Astrocyte (in vitro differentiated cells and primary cell): ENCODE measurements at regions not wholly inside any gene's neighbourhood (a gene's known extent, or its start where the extent isn't known, plus 50 kb on each side); places are given as distances from the start of the nearest gene placed in this dataset.

Experiments
- DNase-seq: peaks from one replicate; pipeline ENCODE4 v3.0.0-alpha.2; 2010; ENCODE audit warnings: low read depth
- FAIRE-seq: peaks from 2 replicates; lab custom pipeline; 2011; peaks lifted over from hg19 to GRCh38; lab: Jason Lieb, UNC
- H2AFZ ChIP-seq: 2 replicates; pipeline ENCODE4 v1.6.0; 2012; ENCODE audit warnings: low read depth, low read length, inconsistent platforms
- H3K27ac ChIP-seq: 2 replicates; pipeline ENCODE4 v1.5.1; 2011; ENCODE audit warnings: low read depth, low read length, inconsistent platforms
- H3K27me3 ChIP-seq: 2 replicates; pipeline ENCODE4 v1.6.0; 2011; ENCODE audit warnings: low read length, inconsistent platforms; ENCODE audit not compliant: insufficient read depth
- H3K36me3 ChIP-seq: 2 replicates; pipeline ENCODE4 v1.5.1; 2011; ENCODE audit warnings: low read length, inconsistent platforms; ENCODE audit not compliant: insufficient read depth
- H3K4me1 ChIP-seq: 2 replicates; pipeline ENCODE4 v1.5.1; 2011; ENCODE audit warnings: low read length, inconsistent platforms; ENCODE audit not compliant: insufficient read depth
- H3K4me2 ChIP-seq: 2 replicates; pipeline ENCODE4 v1.6.0; 2012; ENCODE audit warnings: low read length, inconsistent platforms
- H3K4me3 ChIP-seq: 2 replicates; pipeline ENCODE4 v1.5.1; 2011; ENCODE audit warnings: low read depth, mild to moderate bottlenecking, low read length, inconsistent platforms; ENCODE audit not compliant: insufficient read depth
- H3K79me2 ChIP-seq: 2 replicates; pipeline ENCODE4 v1.6.0; 2012; ENCODE audit warnings: mild to moderate bottlenecking, low read length, inconsistent platforms; ENCODE audit not compliant: insufficient read depth
- H3K9ac ChIP-seq: 2 replicates; pipeline ENCODE4 v1.6.0; 2012; ENCODE audit warnings: mild to moderate bottlenecking, low read length, inconsistent platforms
- H3K9me3 ChIP-seq: 2 replicates; pipeline ENCODE4 v1.5.1; 2012; ENCODE audit warnings: low read depth, mild to moderate bottlenecking, low read length, inconsistent platforms; ENCODE audit not compliant: insufficient read depth
- H4K20me1 ChIP-seq: 2 replicates; pipeline ENCODE4 v1.6.0; 2012; ENCODE audit warnings: low read length, inconsistent platforms; ENCODE audit not compliant: insufficient read depth
- H3K27ac Mint-ChIP-seq: one replicate; pipeline ENCODE4 v1.8.0; 2021; ENCODE audit warnings: mild to moderate bottlenecking, mixed read lengths; ENCODE audit not compliant: unreplicated experiment
- H3K27me3 Mint-ChIP-seq: one replicate; pipeline ENCODE4 v1.8.0; 2021; ENCODE audit warnings: low read depth, mixed read lengths; ENCODE audit not compliant: unreplicated experiment
- H3K36me3 Mint-ChIP-seq: one replicate; pipeline ENCODE4 v1.8.0; 2021; ENCODE audit warnings: low read depth, mixed read lengths; ENCODE audit not compliant: unreplicated experiment
- H3K4me1 Mint-ChIP-seq: one replicate; pipeline ENCODE4 v1.8.0; 2021; ENCODE audit warnings: low read depth, mixed read lengths; ENCODE audit not compliant: unreplicated experiment
- H3K4me3 Mint-ChIP-seq: one replicate; pipeline ENCODE4 v1.8.0; 2021; ENCODE audit warnings: mild to moderate bottlenecking, moderate library complexity, mixed read lengths; ENCODE audit not compliant: unreplicated experiment
- H3K9me3 Mint-ChIP-seq: one replicate; pipeline ENCODE4 v1.8.0; 2021; ENCODE audit warnings: mild to moderate bottlenecking, mixed read lengths; ENCODE audit not compliant: unreplicated experiment
- EZH2 ChIP-seq: IDR thresholded peaks from 2 replicates; pipeline ENCODE4 v1.6.1; 2012; ENCODE audit warnings: mild to moderate bottlenecking, low read length, inconsistent platforms; ENCODE audit not compliant: insufficient read depth
- TF ChIP-seq, protein P1 (sequence below): IDR thresholded peaks from 2 replicates; pipeline ENCODE4 v1.5.1; 2011; ENCODE audit warnings: low read depth, mild to moderate bottlenecking, inconsistent platforms, low read length, moderate library complexity; ENCODE audit not compliant: insufficient read depth

- Histone ChIP-seq H3K36me3 (no peaks in the 10 kb centered on the region), H3K79me2 (no peaks in the 10 kb centered on the region), H3K4me2 (no peak overlapping the region), H4K20me1 (no peaks in the 10 kb centered on the region), H3K9ac (no peak overlapping the region), H3K4me1 (no peaks in the 10 kb centered on the region), H3K4me3 (no peak overlapping the region), H3K9me3 (no peaks in the 10 kb centered on the region), H3K27me3 (no peaks in the 10 kb centered on the region), H2AFZ (no peak overlapping the region), H3K27ac (no peak overlapping the region)
- no peak for DNase-seq
- peaks cover 33% of the 10 kb centered on the region for H3K27me3 Mint-ChIP-seq
- H3K9me3 Mint-ChIP-seq, result peaks cover 2% of the 10 kb centered on the region
- TF ChIP-seq, protein P1, sequence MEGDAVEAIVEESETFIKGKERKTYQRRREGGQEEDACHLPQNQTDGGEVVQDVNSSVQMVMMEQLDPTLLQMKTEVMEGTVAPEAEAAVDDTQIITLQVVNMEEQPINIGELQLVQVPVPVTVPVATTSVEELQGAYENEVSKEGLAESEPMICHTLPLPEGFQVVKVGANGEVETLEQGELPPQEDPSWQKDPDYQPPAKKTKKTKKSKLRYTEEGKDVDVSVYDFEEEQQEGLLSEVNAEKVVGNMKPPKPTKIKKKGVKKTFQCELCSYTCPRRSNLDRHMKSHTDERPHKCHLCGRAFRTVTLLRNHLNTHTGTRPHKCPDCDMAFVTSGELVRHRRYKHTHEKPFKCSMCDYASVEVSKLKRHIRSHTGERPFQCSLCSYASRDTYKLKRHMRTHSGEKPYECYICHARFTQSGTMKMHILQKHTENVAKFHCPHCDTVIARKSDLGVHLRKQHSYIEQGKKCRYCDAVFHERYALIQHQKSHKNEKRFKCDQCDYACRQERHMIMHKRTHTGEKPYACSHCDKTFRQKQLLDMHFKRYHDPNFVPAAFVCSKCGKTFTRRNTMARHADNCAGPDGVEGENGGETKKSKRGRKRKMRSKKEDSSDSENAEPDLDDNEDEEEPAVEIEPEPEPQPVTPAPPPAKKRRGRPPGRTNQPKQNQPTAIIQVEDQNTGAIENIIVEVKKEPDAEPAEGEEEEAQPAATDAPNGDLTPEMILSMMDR, result no peak
- TF ChIP-seq EZH2, result no peak
- peaks cover 2% of the 10 kb centered on the region for H3K36me3 Mint-ChIP-seq
- FAIRE-seq, result no peak
- no peak overlapping the region for H3K4me3 Mint-ChIP-seq
- H3K4me1 Mint-ChIP-seq, result no peaks in the 10 kb centered on the region
- H3K27ac Mint-ChIP-seq, result no peak overlapping the region
These were observed 259.3 kb upstream of the GATB start for GRCh38 chr4:152020073-152020472.

DNA sequence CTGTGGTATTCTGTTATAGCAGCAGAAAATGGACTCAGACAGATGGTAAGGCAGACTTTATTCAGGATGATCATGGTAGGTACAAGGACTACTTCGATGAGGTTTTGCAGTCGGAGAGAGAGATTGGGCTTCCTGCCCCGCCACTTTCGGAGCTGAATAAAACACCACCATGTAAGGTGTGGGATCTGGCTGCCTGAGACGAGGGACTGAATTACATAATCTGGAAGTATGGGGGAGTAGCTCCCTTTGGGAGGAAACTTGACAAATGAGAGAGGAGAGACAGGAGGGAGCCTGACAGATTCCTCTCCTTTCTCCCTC lies 255.5 kb upstream of the GATB start:
- no peak overlapping the region for H3K4me3 Mint-ChIP-seq
- Histone ChIP-seq H3K27me3 (no peaks in the 10 kb centered on the region), H3K4me1 (no peaks in the 10 kb centered on the region), H3K36me3 (no peaks in the 10 kb centered on the region), H3K27ac (no peak overlapping the region), H4K20me1 (no peaks in the 10 kb centered on the region), H3K9ac (no peak overlapping the region), H2AFZ (no peak overlapping the region), H3K79me2 (no peaks in the 10 kb centered on the region), H3K9me3 (peaks cover 3% of the 10 kb centered on the region), H3K4me2 (no peak overlapping the region), H3K4me3 (no peak overlapping the region)
- H3K36me3 Mint-ChIP-seq, result peaks cover 2% of the 10 kb centered on the region
- DNase-seq (no peak), FAIRE-seq (no peak)
- H3K4me1 Mint-ChIP-seq, result no peaks in the 10 kb centered on the region
- peaks cover 41% of the 10 kb centered on the region for H3K27me3 Mint-ChIP-seq
- TF ChIP-seq, protein P1, result no peak
- TF ChIP-seq EZH2, result no peak
- peaks cover 8% of the 10 kb centered on the region for H3K9me3 Mint-ChIP-seq
- no peak overlapping the region for H3K27ac Mint-ChIP-seq

DNA sequence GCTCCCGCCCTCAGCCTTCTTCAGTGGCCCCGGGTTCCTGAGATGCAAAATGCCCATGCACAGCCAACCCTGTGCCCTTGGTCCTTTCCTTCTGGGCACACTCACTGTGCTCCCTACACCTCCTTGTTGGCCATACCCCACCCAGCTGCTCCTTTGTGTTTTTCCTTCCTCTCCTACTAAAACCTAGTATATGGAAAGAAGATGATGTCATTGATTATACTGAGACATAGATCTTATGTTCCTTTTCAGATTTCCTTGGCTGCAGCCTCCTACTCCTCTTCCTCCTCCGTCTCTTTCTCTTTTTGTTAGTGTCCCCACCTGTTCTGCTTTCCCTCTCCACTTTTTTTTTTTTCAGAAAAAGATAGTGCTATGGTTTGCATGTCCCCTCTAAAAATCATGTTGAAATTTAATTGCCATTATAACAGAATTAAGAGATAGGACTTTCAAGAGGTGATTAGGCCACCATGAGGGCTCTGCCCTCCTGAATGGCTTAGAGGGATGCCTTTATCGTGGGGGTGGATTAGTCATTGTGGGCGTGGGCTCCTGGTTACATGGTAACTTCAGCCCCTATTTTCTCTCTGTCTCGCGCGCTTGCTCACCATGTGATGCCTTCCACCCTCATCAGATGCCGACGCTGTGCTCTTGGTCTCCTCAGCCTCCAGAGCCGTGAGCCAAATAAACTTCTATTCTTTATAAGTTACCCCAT lies 254.9 kb upstream of the GATB start:
- H3K27ac Mint-ChIP-seq, result no peak overlapping the region
- no peak overlapping the region for H2AFZ ChIP-seq
- H4K20me1 ChIP-seq, result no peaks in the 10 kb centered on the region
- no peak overlapping the region for H3K27ac ChIP-seq
- TF ChIP-seq EZH2, result no peak
- TF ChIP-seq, protein P1, result no peak
- H3K36me3 Mint-ChIP-seq, result peaks cover 2% of the 10 kb centered on the region
- H3K4me1 ChIP-seq, result no peaks in the 10 kb centered on the region
- no peaks in the 10 kb centered on the region for H3K27me3 ChIP-seq
- no peak overlapping the region for H3K4me3 Mint-ChIP-seq
- H3K4me3 ChIP-seq, result no peak overlapping the region
- H3K9ac ChIP-seq, result no peak overlapping the region
- H3K27me3 Mint-ChIP-seq, result peaks cover 38% of the 10 kb centered on the region
- no peaks in the 10 kb centered on the region for H3K79me2 ChIP-seq
- peaks cover 8% of the 10 kb centered on the region for H3K9me3 Mint-ChIP-seq
- no peak overlapping the region for H3K4me2 ChIP-seq
- FAIRE-seq (no peak), DNase-seq (no peak)
- no peaks in the 10 kb centered on the region for H3K4me1 Mint-ChIP-seq
- peaks cover 3% of the 10 kb centered on the region for H3K9me3 ChIP-seq
- no peaks in the 10 kb centered on the region for H3K36me3 ChIP-seq
